Endothelial cell of umbilical vein (primary cell): ENCODE measurements at regions not wholly inside any gene's neighbourhood (a gene's known extent, or its start where the extent isn't known, plus 50 kb on each side); places are given as distances from the start of the nearest gene placed in this dataset.

Experiments used
- CTCF ChIP-seq, 2 donors: IDR thresholded peaks; 1 replicate in 1 of 2; 2 replicates in 1 of 2; pipeline ENCODE4 v1.5.1; 2011; ENCODE audit warnings: low read length in 2 of 2, mild to moderate bottlenecking in 2 of 2, moderate library complexity in 2 of 2, control low read depth in 1 of 2, inconsistent platforms in 1 of 2, low read depth in 1 of 2; ENCODE audit not compliant: insufficient read depth in 1 of 2; ENCODE audit errors: extremely low read depth in 1 of 2
- MAX ChIP-seq: IDR thresholded peaks from 2 replicates; pipeline ENCODE4 v1.6.1; 2011; ENCODE audit not compliant: insufficient read depth, insufficient read length
- POLR2A ChIP-seq: IDR thresholded peaks from 2 replicates; pipeline ENCODE4 v1.6.1; 2012; ENCODE audit warnings: low read depth, mild to moderate bottlenecking, control low read depth, low read length
- POLR2AphosphoS5 ChIP-seq: IDR thresholded peaks from 2 replicates; pipeline ENCODE4 v1.6.1; 2012; ENCODE audit warnings: low read depth, mild to moderate bottlenecking, control low read depth, low read length, moderate library complexity; ENCODE audit not compliant: insufficient read depth

- TF ChIP-seq CTCF (IDR thresholded peaks at IDR 0.05; ENCODE audit: extremely low read depth in 1 of 2, insufficient read depth in 1 of 2, low read depth in 1 of 2, low read length in 2 of 2) (no peak), MAX (no peak), POLR2AphosphoS5 (no peak), POLR2A (no peak)
These were observed 538.6 kb upstream of the POT1 start for GRCh38 chr7:125467996-125468854.
